ENCODE measurements at regions not wholly inside any gene's neighbourhood (a gene's known extent, or its start where the extent isn't known, plus 50 kb on each side); places are given as distances from the start of the nearest gene placed in this dataset.

- H3K27ac Mint-ChIP-seq (ENCODE audit: unreplicated experiment), result no peak overlapping the region
- no peaks in the 10 kb centered on the region for H3K9me3 Mint-ChIP-seq (ENCODE audit: unreplicated experiment)
- no peaks in the 10 kb centered on the region for H3K9me3 ChIP-seq
- CTCF ChIA-PET, result no interaction called here
- no peak overlapping the region for H3K4me3 ChIP-seq (ENCODE audit: low read depth, low read length)
- no peak for TF ChIP-seq CTCF (IDR thresholded peaks at IDR 0.05; ENCODE audit: insufficient read depth in 1 of 2, low read depth in 1 of 2, low read length in 1 of 2, severe bottlenecking in 1 of 2, unreplicated experiment in 1 of 2)
- H3K36me3 Mint-ChIP-seq (ENCODE audit: insufficient read depth, unreplicated experiment), result no peaks in the 10 kb centered on the region
- H3K4me1 Mint-ChIP-seq (ENCODE audit: low read depth, unreplicated experiment), result no peaks in the 10 kb centered on the region
- H3K4me3 Mint-ChIP-seq (ENCODE audit: unreplicated experiment), result no peak overlapping the region
- H3K36me3 ChIP-seq (ENCODE audit: control insufficient read depth, insufficient read depth, low read length), result no peaks in the 10 kb centered on the region
- no TSS peak for BruUV-seq (replicated peaks)
- H3K27me3 ChIP-seq (replicated peaks; ENCODE audit: control insufficient read depth, insufficient read depth, low read length), result no peaks in the 10 kb centered on the region
- DNase-seq, result no peak
- intact Hi-C loops (cut with micrococcal nuclease; ENCODE audit: unreplicated experiment), result no loop called here
- no peaks in the 10 kb centered on the region for H3K4me1 ChIP-seq
- POLR2A ChIA-PET, result no interaction called here
- H3K27me3 Mint-ChIP-seq (ENCODE audit: insufficient read depth, unreplicated experiment), result peaks cover 3% of the 10 kb centered on the region
Observed at GRCh38 chr4:45323453-45324058, 597.2 kb upstream of the GNPDA2 start.

- no TSS peak for BruUV-seq (replicated peaks)
- intact Hi-C loops (cut with micrococcal nuclease; ENCODE audit: unreplicated experiment), result no loop called here
- Histone ChIP-seq H3K4me3 (ENCODE audit: low read depth, low read length) (no peak overlapping the region), H3K4me1 (no peaks in the 10 kb centered on the region), H3K9me3 (no peaks in the 10 kb centered on the region), H3K36me3 (ENCODE audit: control insufficient read depth, insufficient read depth, low read length) (no peaks in the 10 kb centered on the region), H3K27me3 (replicated peaks; ENCODE audit: control insufficient read depth, insufficient read depth, low read length) (no peaks in the 10 kb centered on the region)
- Mint-ChIP-seq H3K27me3 (ENCODE audit: insufficient read depth, unreplicated experiment) (peaks cover 3% of the 10 kb centered on the region), H3K27ac (ENCODE audit: unreplicated experiment) (no peak overlapping the region), H3K9me3 (ENCODE audit: unreplicated experiment) (no peaks in the 10 kb centered on the region), H3K4me1 (ENCODE audit: low read depth, unreplicated experiment) (no peaks in the 10 kb centered on the region), H3K36me3 (ENCODE audit: insufficient read depth, unreplicated experiment) (no peaks in the 10 kb centered on the region), H3K4me3 (ENCODE audit: unreplicated experiment) (no peak overlapping the region)
- ChIA-PET POLR2A (no interaction called here), CTCF (no interaction called here)
- DNase-seq, result no peak
- no peak for TF ChIP-seq CTCF (IDR thresholded peaks at IDR 0.05; ENCODE audit: insufficient read depth in 1 of 2, low read depth in 1 of 2, low read length in 1 of 2, severe bottlenecking in 1 of 2, unreplicated experiment in 1 of 2)
Observed at GRCh38 chr4:45317739-45318138, 591.4 kb upstream of the GNPDA2 start.

GRCh38 chr4:45317276-45317675, 590.9 kb upstream of the GNPDA2 start:
- intact Hi-C loops (cut with micrococcal nuclease; ENCODE audit: unreplicated experiment), result no loop called here
- H3K9me3 Mint-ChIP-seq (ENCODE audit: unreplicated experiment), result no peaks in the 10 kb centered on the region
- no peaks in the 10 kb centered on the region for H3K36me3 Mint-ChIP-seq (ENCODE audit: insufficient read depth, unreplicated experiment)
- Histone ChIP-seq H3K27me3 (replicated peaks; ENCODE audit: control insufficient read depth, insufficient read depth, low read length) (no peaks in the 10 kb centered on the region), H3K4me3 (ENCODE audit: low read depth, low read length) (no peak overlapping the region), H3K36me3 (ENCODE audit: control insufficient read depth, insufficient read depth, low read length) (no peaks in the 10 kb centered on the region), H3K9me3 (no peaks in the 10 kb centered on the region), H3K4me1 (no peaks in the 10 kb centered on the region)
- ChIA-PET CTCF (no interaction called here), POLR2A (no interaction called here)
- no peak for DNase-seq
- no peak overlapping the region for H3K27ac Mint-ChIP-seq (ENCODE audit: unreplicated experiment)
- H3K4me1 Mint-ChIP-seq (ENCODE audit: low read depth, unreplicated experiment), result no peaks in the 10 kb centered on the region
- no peak overlapping the region for H3K4me3 Mint-ChIP-seq (ENCODE audit: unreplicated experiment)
- peaks cover 3% of the 10 kb centered on the region for H3K27me3 Mint-ChIP-seq (ENCODE audit: insufficient read depth, unreplicated experiment)
- TF ChIP-seq CTCF (IDR thresholded peaks at IDR 0.05; ENCODE audit: insufficient read depth in 1 of 2, low read depth in 1 of 2, low read length in 1 of 2, severe bottlenecking in 1 of 2, unreplicated experiment in 1 of 2), result no peak
- BruUV-seq (replicated peaks), result no TSS peak

Measured in Caco-2 (cell line).